OCI-LY3 (cell line): ENCODE measurements at regions not wholly inside any gene's neighbourhood (a gene's known extent, or its start where the extent isn't known, plus 50 kb on each side); places are given as distances from the start of the nearest gene placed in this dataset.

Experiments used
- H2AFZ ChIP-seq: fragments of 200-600, 300-600 bp; shearing (Covaris generic); 2 replicates; pipeline ENCODE4 v1.6.0; 2014; ENCODE audit warnings: antibody characterized with exemption, low read depth, low read length
- H3K27ac ChIP-seq: fragments of 200-600, 300-600 bp; sonication (generic); 2 replicates; pipeline ENCODE4 v1.5.1; 2014; ENCODE audit warnings: mild to moderate bottlenecking, low read length, moderate library complexity, mixed read lengths
- H3K27me3 ChIP-seq: fragments of 200-600, 300-600 bp; sonication (generic); 2 replicates; pipeline ENCODE4 v1.6.1; 2014; ENCODE audit warnings: low read depth, low read length, mixed read lengths
- H3K36me3 ChIP-seq: fragments of 200-600, 300-600 bp; sonication (generic); replicated peaks from 2 replicates; pipeline ENCODE3; 2014; ENCODE audit warnings: low read depth, low read length, mixed read lengths
- H3K4me1 ChIP-seq: fragments of 300-600, 200-600 bp; sonication (generic); 2 replicates; pipeline ENCODE4 v1.6.1; 2014; ENCODE audit warnings: low read length, mixed read lengths
- H3K4me2 ChIP-seq: fragments of 200-600, 300-600 bp; sonication (generic); 2 replicates; pipeline ENCODE4 v1.6.1; 2014; ENCODE audit warnings: low read length, mixed read lengths
- H3K4me3 ChIP-seq: fragments of 300-600, 200-600 bp; sonication (generic); 2 replicates; pipeline ENCODE4 v1.5.1; 2014; ENCODE audit warnings: antibody characterized with exemption, mild to moderate bottlenecking, low read length, moderate library complexity
- H3K79me2 ChIP-seq: fragments of 300-600, 200-600 bp; shearing (Covaris generic); 2 replicates; pipeline ENCODE4 v1.6.1; 2014; ENCODE audit warnings: mild to moderate bottlenecking, low read length, mixed read lengths
- H3K9ac ChIP-seq: fragments of 300-600, 200-600 bp; shearing (Covaris generic); 2 replicates; pipeline ENCODE4 v1.6.0; 2014; ENCODE audit warnings: mild to moderate bottlenecking, low read length, moderate library complexity
- H3K9me3 ChIP-seq: fragments of 200-600, 300-600 bp; shearing (Covaris generic); 2 replicates; pipeline ENCODE4 v1.6.1; 2014; ENCODE audit warnings: low read length, mixed read lengths; ENCODE audit not compliant: insufficient read depth
- H4K20me1 ChIP-seq: fragments of 200-600, 300-600 bp; sonication (generic); 2 replicates; pipeline ENCODE4 v1.6.1; 2016; ENCODE audit warnings: low read length, mixed read lengths; ENCODE audit not compliant: insufficient read depth
- CTCF ChIP-seq: fragments of 200-600, 300-600 bp; sonication (generic); IDR thresholded peaks from 2 replicates; pipeline ENCODE4 v1.5.1; 2014; ENCODE audit warnings: antibody characterized with exemption, low read length, low read depth
- EZH2phosphoT487 ChIP-seq: fragments of 200-600 bp; shearing (Covaris generic); IDR thresholded peaks from 2 replicates; pipeline ENCODE4 v1.6.1; 2018; ENCODE audit warnings: antibody characterized with exemption, mixed run types, low read depth

GRCh38 chr10:4662576-4663161 lies 163.3 kb upstream of the AKR1E2 start:
- Histone ChIP-seq H2AFZ (peak overlapping the region; percentile 88; the same call in 1 of the 2 replicates), H3K9me3 (no peaks in the 10 kb centered on the region), H3K4me2 (peak overlapping the region; percentile 47), H3K27ac (no peak overlapping the region), H3K4me1 (peaks cover 13% of the 10 kb centered on the region), H3K36me3 (no peaks in the 10 kb centered on the region), H4K20me1 (no peaks in the 10 kb centered on the region), H3K9ac (no peak overlapping the region), H3K4me3 (no peak overlapping the region; the same call in 1 of the 2 replicates), H3K27me3 (no peaks in the 10 kb centered on the region), H3K79me2 (no peaks in the 10 kb centered on the region)
- no peak for TF ChIP-seq CTCF
- no peak for TF ChIP-seq EZH2phosphoT487

GRCh38 chr10:4661511-4662255 lies 164.3 kb upstream of the AKR1E2 start:
- H3K4me1 ChIP-seq = peaks cover 13% of the 10 kb centered on the region
- TF ChIP-seq EZH2phosphoT487 = no peak
- no peak for TF ChIP-seq CTCF

GRCh38 chr10:4658777-4659176 lies 167.2 kb upstream of the AKR1E2 start:
- Histone ChIP-seq H3K27ac (no peak overlapping the region), H3K4me2 (no peak overlapping the region), H3K9ac (no peak overlapping the region), H2AFZ (no peak overlapping the region), H3K4me1 (peaks cover 18% of the 10 kb centered on the region), H3K79me2 (no peaks in the 10 kb centered on the region), H3K27me3 (no peaks in the 10 kb centered on the region), H3K9me3 (no peaks in the 10 kb centered on the region), H4K20me1 (no peaks in the 10 kb centered on the region), H3K4me3 (no peak overlapping the region), H3K36me3 (no peaks in the 10 kb centered on the region)
- TF ChIP-seq EZH2phosphoT487 = no peak
- TF ChIP-seq CTCF = no peak

More at GRCh38 chr10:4661511-4662255, 164.3 kb upstream of the AKR1E2 start:
- Histone ChIP-seq H4K20me1 (no peaks in the 10 kb centered on the region), H3K36me3 (no peaks in the 10 kb centered on the region), H3K79me2 (no peaks in the 10 kb centered on the region), H3K4me3 (no peak overlapping the region), H3K4me2 (no peak overlapping the region), H2AFZ (no peak overlapping the region), H3K9ac (no peak overlapping the region), H3K27me3 (no peaks in the 10 kb centered on the region), H3K27ac (no peak overlapping the region), H3K9me3 (no peaks in the 10 kb centered on the region)

GRCh38 chr10:4656576-4657194 lies 169.3 kb upstream of the AKR1E2 start:
- H3K4me3 ChIP-seq = no peak overlapping the region
- no peak overlapping the region for H3K9ac ChIP-seq
- H3K4me2 ChIP-seq = peak overlapping the region; percentile 33
- H3K4me1 ChIP-seq = peaks cover 18% of the 10 kb centered on the region
- TF ChIP-seq CTCF (peak; percentile 86), EZH2phosphoT487 (no peak)
- no peaks in the 10 kb centered on the region for H3K79me2 ChIP-seq
- no peaks in the 10 kb centered on the region for H3K9me3 ChIP-seq
- H4K20me1 ChIP-seq = no peaks in the 10 kb centered on the region
- no peak overlapping the region for H3K27ac ChIP-seq
- no peaks in the 10 kb centered on the region for H3K36me3 ChIP-seq
- H2AFZ ChIP-seq = no peak overlapping the region
- H3K27me3 ChIP-seq = no peaks in the 10 kb centered on the region
